A549 (cell line): ENCODE measurements at regions not wholly inside any gene's neighbourhood (a gene's known extent, or its start where the extent isn't known, plus 50 kb on each side); places are given as distances from the start of the nearest gene placed in this dataset.

Source experiments
- ATAC-seq, 2 experiments: fragments of 200-7000 bp in 1 of 2; fragments of >200 bp in 1 of 2; cut with Nextera tagmentation in 1 of 2; cut with Tn5 transposase in 1 of 2; 3 replicates each; pipeline versions ENCODE4 v1.8.0 to v1.9.1; 2018 to 2020; ENCODE audit warnings: mild to moderate bottlenecking in 1 of 2, moderate library complexity in 1 of 2
- CTCF ChIA-PET: fragments of 300-600 bp; sonication (Branson Sonifier 250); formaldehyde crosslinking; extraction: SDS; loops from one replicate; lab custom pipeline; 2021; ENCODE audit warnings: antibody characterized with exemption, inconsistent platforms; lab: Yijun Ruan, JAX
- POLR2A ChIA-PET: fragments of 350-600 bp; formaldehyde crosslinking; extraction: SDS; loops from one replicate; lab custom pipeline; 2021; ENCODE audit warnings: antibody characterized with exemption, inconsistent platforms; lab: Yijun Ruan, JAX
- DNase-seq, 2 experiments: peaks; one replicate each; pipeline versions ENCODE4 v3.0.0 to v3.0.0-alpha.2; 2011 to 2016; ENCODE audit warnings: low read depth in 1 of 2, low spot score in 1 of 2
- FAIRE-seq: peaks from 2 replicates; lab custom pipeline; 2011; peaks lifted over from hg19 to GRCh38; lab: Jason Lieb, UNC
- H3K27ac ChIP-seq, 2 experiments: fragments of >200 bp; sonication (Bioruptor Twin); formaldehyde crosslinking; 3 replicates each; pipeline ENCODE4 v1.5.1; 2016 to 2017
- H3K4me1 ChIP-seq: fragments of >200 bp; sonication (Bioruptor Twin); formaldehyde crosslinking; 3 replicates; pipeline ENCODE4 v1.6.1; 2016
- H3K4me2 ChIP-seq: fragments of >200 bp; sonication (Bioruptor Twin); formaldehyde crosslinking; 3 replicates; pipeline ENCODE4 v1.6.1; 2016
- H3K4me3 ChIP-seq: fragments of >200 bp; sonication (Bioruptor Twin); formaldehyde crosslinking; 3 replicates; pipeline ENCODE4 v1.5.1; 2016
- H3K9me3 ChIP-seq: fragments of >200 bp; sonication (Bioruptor Twin); formaldehyde crosslinking; 3 replicates; pipeline ENCODE4 v1.6.1; 2016
- ATOH8 ChIP-seq: fragments of 250-450 bp; sonication (Bioruptor Pico); IDR thresholded peaks from 2 replicates; pipeline ENCODE4 v1.5.0; 2020; ENCODE audit warnings: low read depth, mild to moderate bottlenecking, moderate library complexity
- CBX2 ChIP-seq: fragments of 200-600 bp; sonication (generic); IDR thresholded peaks from 2 replicates; pipeline ENCODE4 v1.6.1; 2016; ENCODE audit warnings: low read depth, mild to moderate bottlenecking, borderline replicate concordance
- CEBPB ChIP-seq, 2 experiments: fragments of >200 bp in 1 of 2; sonication (Bioruptor Twin) in 1 of 2; formaldehyde crosslinking in 1 of 2; IDR thresholded peaks; 2 replicates each; pipeline ENCODE4 v1.6.1; 2012 to 2016
- CHD4 ChIP-seq: fragments of 200-600 bp; sonication (generic); IDR thresholded peaks from 2 replicates; pipeline ENCODE4 v1.6.1; 2016; ENCODE audit warnings: antibody characterized with exemption, mild to moderate bottlenecking, borderline replicate concordance
- E2F6 ChIP-seq: IDR thresholded peaks from 2 replicates; pipeline ENCODE4 v1.6.1; 2012; ENCODE audit warnings: low read depth, borderline replicate concordance
- EHMT2 ChIP-seq: fragments of 200-600 bp; sonication (generic); IDR thresholded peaks from 2 replicates; pipeline ENCODE4 v1.6.1; 2016; ENCODE audit warnings: antibody characterized with exemption, low read depth, mild to moderate bottlenecking, moderate library complexity
- ELK1 ChIP-seq: fragments of 150-350 bp; IDR thresholded peaks from 2 replicates; pipeline ENCODE4 v1.6.1; 2014; ENCODE audit warnings: low read depth, mild to moderate bottlenecking, low read length
- EP300 ChIP-seq, 2 experiments: fragments of >200 bp; sonication (Bioruptor Twin); formaldehyde crosslinking; IDR thresholded peaks; 2 replicates in 1 of 2; 3 replicates in 1 of 2; pipeline ENCODE4 v1.6.1; 2016 to 2017
- FOSL2 ChIP-seq, 2 experiments: fragments of 450-650 bp in 1 of 2; fragments of >200 bp in 1 of 2; sonication (Bioruptor Twin) in 1 of 2; formaldehyde crosslinking; IDR thresholded peaks; 2 replicates each; pipeline versions ENCODE4 v1.5.0 to v1.6.1; 2016 to 2020; ENCODE audit warnings: mild to moderate bottlenecking in 1 of 2, moderate library complexity in 1 of 2
- FOXS1 ChIP-seq: fragments of 250-450 bp; sonication (Bioruptor Pico); IDR thresholded peaks from 2 replicates; pipeline ENCODE4 v1.5.0; 2020; ENCODE audit warnings: mild to moderate bottlenecking, moderate library complexity
- GATA3 ChIP-seq: IDR thresholded peaks from 2 replicates; pipeline ENCODE4 v1.6.1; 2012; ENCODE audit warnings: borderline replicate concordance
- HEYL ChIP-seq: fragments of 250-450 bp; sonication (Bioruptor Pico); IDR thresholded peaks from 2 replicates; pipeline ENCODE4 v1.8.0; 2021; ENCODE audit warnings: mild to moderate bottlenecking, moderate library complexity
- HMGXB4 ChIP-seq: fragments of 250-450 bp; sonication (Bioruptor Pico); IDR thresholded peaks from 2 replicates; pipeline ENCODE4 v1.5.0; 2021; ENCODE audit warnings: mild to moderate bottlenecking, moderate library complexity, borderline replicate concordance
- KDM1A ChIP-seq: fragments of 200-600 bp; sonication (generic); IDR thresholded peaks from 2 replicates; pipeline ENCODE4 v1.6.1; 2016; ENCODE audit warnings: low read depth, mild to moderate bottlenecking
- KDM5A ChIP-seq: fragments of 200-600 bp; sonication (generic); IDR thresholded peaks from 2 replicates; pipeline ENCODE4 v1.6.1; 2016; ENCODE audit warnings: antibody characterized with exemption, mild to moderate bottlenecking
- MAFK ChIP-seq: fragments of 450-650 bp; IDR thresholded peaks from 2 replicates; pipeline ENCODE4 v1.6.1; 2014; ENCODE audit not compliant: partially characterized antibody
- MAX ChIP-seq: IDR thresholded peaks from 2 replicates; pipeline ENCODE4 v1.6.1; 2012
- RAD21 ChIP-seq, 2 experiments: fragments of >200 bp in 1 of 2; sonication (Bioruptor Twin) in 1 of 2; formaldehyde crosslinking in 1 of 2; IDR thresholded peaks in 1 of 2; conservative IDR thresholded peaks in 1 of 2; 2 replicates in 1 of 2; 3 replicates in 1 of 2; pipeline ENCODE4 v1.6.1; 2012 to 2018; ENCODE audit warnings: inconsistent platforms in 1 of 2
- RARB ChIP-seq: fragments of 250-450 bp; sonication (Bioruptor Pico); IDR thresholded peaks from 2 replicates; pipeline ENCODE4 v1.8.0; 2021; ENCODE audit warnings: mild to moderate bottlenecking, moderate library complexity
- RCOR1 ChIP-seq: fragments of 150-350 bp; IDR thresholded peaks from 2 replicates; pipeline ENCODE4 v1.6.1; 2014; ENCODE audit warnings: antibody characterized with exemption, low read length, low read depth
- RNF2 ChIP-seq: fragments of 200-600 bp; sonication (generic); IDR thresholded peaks from 2 replicates; pipeline ENCODE4 v1.6.1; 2016; ENCODE audit warnings: low read depth, mild to moderate bottlenecking, antibody characterized with exemption, moderate library complexity, borderline replicate concordance
- SMC3 ChIP-seq: fragments of >200 bp; sonication (Bioruptor Twin); formaldehyde crosslinking; IDR thresholded peaks from 3 replicates; pipeline ENCODE4 v1.6.1; 2018; ENCODE audit warnings: inconsistent platforms
- SREBF2 ChIP-seq: fragments of 450-650 bp; IDR thresholded peaks from 2 replicates; pipeline ENCODE4 v1.6.1; 2014; ENCODE audit warnings: mild to moderate bottlenecking, moderate library complexity
- USF2 ChIP-seq: fragments of 450-650 bp; IDR thresholded peaks from 2 replicates; pipeline ENCODE4 v1.6.1; 2014; ENCODE audit warnings: antibody characterized with exemption
- ZFP36 ChIP-seq: fragments of 450-650 bp; IDR thresholded peaks from 2 replicates; pipeline ENCODE4 v1.6.1; 2014; ENCODE audit warnings: borderline replicate concordance; ENCODE audit not compliant: partially characterized antibody
- ZNF302 ChIP-seq: fragments of 250-450 bp; sonication (Bioruptor Pico); IDR thresholded peaks from 2 replicates; pipeline ENCODE4 v1.9.0; 2021; ENCODE audit warnings: inconsistent platforms, mild to moderate bottlenecking, moderate library complexity
- ZSCAN20 ChIP-seq: fragments of 250-450 bp; sonication (Bioruptor Pico); IDR thresholded peaks from 2 replicates; pipeline ENCODE4 v1.8.0; 2022; ENCODE audit warnings: mild to moderate bottlenecking, moderate library complexity
- WGBS: methylation state at CpG from one replicate; pipeline ENCODE4 v1.1.6; 2017; ENCODE audit errors: missing lambda C conversion rate; 5-methylcytosine and 5-hydroxymethylcytosine counted together

GRCh38 chr6:5850848-5851255 is 155.9 kb downstream of the NRN1 start:
- H3K4me1 ChIP-seq = no peaks in the 10 kb centered on the region
- H3K4me2 ChIP-seq = peak overlapping the region; percentile 74
- no peaks in the 10 kb centered on the region for H3K9me3 ChIP-seq
- ChIA-PET CTCF (interaction anchor here (1.7 kb wide), 1 partner anchor 13 kb away, joined by 4 read pairs; no protein-coding TSS in a partner anchor), POLR2A (no interaction called here)
- ATAC-seq = peak in 1 of 2 experiments; percentile 53; a peak in 3 of 6 replicates
- H3K27ac ChIP-seq = no peak overlapping the region
- no peak for FAIRE-seq
- WGBS = 23% methylated on average over 14 of the region's 16 CpGs
- DNase-seq = no peak
- TF ChIP-seq RAD21 (conservative IDR thresholded peaks at IDR 0.05 in 1 of 2, IDR thresholded peaks at IDR 0.05 in 1 of 2) = no peak
- no peak for TF ChIP-seq ZNF302
- TF ChIP-seq HMGXB4 (CRISPR knock-in tag) = no peak
- TF ChIP-seq MAX = no peak
- peak overlapping the region; percentile 42; the same call in 2 of the 3 replicates for H3K4me3 ChIP-seq

- no peak for DNase-seq
- CTCF ChIA-PET = no interaction called here
- TF ChIP-seq MAFK (no peak), FOXS1 (CRISPR knock-in tag) (no peak), ZNF302 (no peak), ZFP36 (no peak), SMC3 (no peak), GATA3 (no peak), CEBPB (IDR thresholded peaks at IDR 0.05) (no peak), RCOR1 (no peak), CBX2 (no peak), CHD4 (no peak), FOSL2 (IDR thresholded peaks at IDR 0.05) (no peak), FOSL2 (CRISPR knock-in tag; IDR thresholded peaks at IDR 0.05) (no peak), USF2 (no peak), ATOH8 (CRISPR knock-in tag) (no peak), KDM1A (no peak), E2F6 (no peak), KDM5A (no peak)
- TF ChIP-seq, all 56 proteins: peak for 0
- Histone ChIP-seq H3K4me2 (no peak overlapping the region), H3K4me1 (no peaks in the 10 kb centered on the region), H3K9me3 (no peaks in the 10 kb centered on the region), H3K27ac (no peak overlapping the region), H3K4me3 (no peak overlapping the region)
- POLR2A ChIA-PET = no interaction called here
- WGBS = 0% methylated on average over 2 of the region's 2 CpGs
- FAIRE-seq = no peak
- ATAC-seq = no peak
These were observed 159.8 kb downstream of the NRN1 start for GRCh38 chr6:5846889-5847288.

- FAIRE-seq (no peak), DNase-seq (no peak), ATAC-seq (no peak)
- H3K4me3 ChIP-seq = no peak overlapping the region
- H3K9me3 ChIP-seq = no peaks in the 10 kb centered on the region
- 30% methylated on average over 6 of the region's 7 CpGs for WGBS
- ChIA-PET POLR2A (no interaction called here), CTCF (interaction anchor here (1.2 kb wide), 1 partner anchor 13 kb away, joined by 3 read pairs; no protein-coding TSS in a partner anchor)
- H3K4me2 ChIP-seq = no peak overlapping the region
- H3K27ac ChIP-seq = no peak overlapping the region
- no peaks in the 10 kb centered on the region for H3K4me1 ChIP-seq
- no peak for TF ChIP-seq EP300 (IDR thresholded peaks at IDR 0.05)
- no peak for TF ChIP-seq EHMT2
- TF ChIP-seq ZSCAN20 (CRISPR knock-in tag) = no peak
- TF ChIP-seq HEYL = no peak
- no peak for TF ChIP-seq MAFK
- no peak for TF ChIP-seq RNF2
- TF ChIP-seq ELK1 = no peak
- TF ChIP-seq HMGXB4 (CRISPR knock-in tag) = no peak
- TF ChIP-seq SREBF2 = no peak
- TF ChIP-seq FOXS1 (CRISPR knock-in tag) = no peak
- no peak for TF ChIP-seq RARB (CRISPR knock-in tag)
These were observed 160.4 kb downstream of the NRN1 start for GRCh38 chr6:5846335-5846734.
